Muscle layer of duodenum (tissue), 2 donors: ENCODE measurements at regions not wholly inside any gene's neighbourhood (a gene's known extent, or its start where the extent isn't known, plus 50 kb on each side); places are given as distances from the start of the nearest gene placed in this dataset.

Source experiments
- H3K27ac ChIP-seq: one replicate; pipeline ENCODE4 v1.7.0; 2013; ENCODE audit warnings: mild to moderate bottlenecking, low read length
- H3K27me3 ChIP-seq: one replicate; pipeline ENCODE4 v1.7.0; 2013; ENCODE audit warnings: low read depth, mild to moderate bottlenecking, control low read depth, low read length
- H3K36me3 ChIP-seq, 2 donors: one replicate each; pipeline ENCODE4 v1.7.0; 2013; ENCODE audit warnings: low read length in 2 of 2, control low read depth in 1 of 2, mild to moderate bottlenecking in 1 of 2; ENCODE audit not compliant: insufficient read depth in 2 of 2, control insufficient read depth in 1 of 2
- H3K4me1 ChIP-seq, 2 donors: one replicate each; pipeline ENCODE4 v1.7.0; 2013; ENCODE audit warnings: low read length in 2 of 2, mild to moderate bottlenecking in 2 of 2, control low read depth in 1 of 2, moderate library complexity in 1 of 2; ENCODE audit not compliant: insufficient read depth in 2 of 2, control insufficient read depth in 1 of 2
- H3K4me3 ChIP-seq, 2 donors: one replicate each; pipeline ENCODE4 v1.7.0; 2013; ENCODE audit warnings: low read length in 2 of 2, low read depth in 1 of 2, mild to moderate bottlenecking in 1 of 2
- H3K9me3 ChIP-seq, 2 donors: one replicate each; pipeline ENCODE4 v1.7.0; 2013; ENCODE audit warnings: low read length in 2 of 2, control low read depth in 1 of 2, mild to moderate bottlenecking in 1 of 2; ENCODE audit not compliant: control insufficient read depth in 1 of 2
- donor health status: healthy.

DNA sequence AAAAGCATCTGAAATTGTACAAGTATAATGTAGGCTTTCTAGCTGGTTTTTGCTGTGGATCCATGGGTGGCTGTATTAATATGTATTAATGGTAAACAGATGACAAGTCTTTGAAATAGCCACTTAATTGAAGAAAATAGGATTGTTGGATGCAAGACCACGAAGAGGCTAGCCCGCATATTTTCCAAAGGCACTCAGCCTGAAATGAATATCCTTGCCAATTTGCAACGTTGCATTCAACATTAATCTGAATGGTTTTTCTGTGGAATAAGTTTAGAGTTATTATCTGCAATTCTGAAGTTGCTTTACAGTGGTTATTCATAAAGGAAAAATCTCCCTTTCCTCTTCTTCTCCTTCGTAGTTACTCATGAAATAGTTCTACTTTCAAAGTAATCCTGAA is 86.2 kb upstream of the SPATS2L start:
- Histone ChIP-seq H3K4me3 (no peak overlapping the region), H3K27me3 (no peaks in the 10 kb centered on the region), H3K36me3 (no peaks in the 10 kb centered on the region), H3K4me1 (peaks cover 0 to 6% of the 10 kb centered on the region in 2 donors), H3K9me3 (no peaks in the 10 kb centered on the region), H3K27ac (no peak overlapping the region)

GRCh38 chr2:200221055-200221955 is 85.2 kb upstream of the SPATS2L start:
- Histone ChIP-seq H3K36me3 (no peaks in the 10 kb centered on the region), H3K4me3 (no peak overlapping the region)

GRCh38 chr2:200222791-200223190 is 83.7 kb upstream of the SPATS2L start:
- Histone ChIP-seq H3K4me1 (peaks cover 0 to 16% of the 10 kb centered on the region in 2 donors), H3K9me3 (no peaks in the 10 kb centered on the region), H3K4me3 (no peak overlapping the region), H3K27me3 (no peaks in the 10 kb centered on the region), H3K27ac (no peak overlapping the region), H3K36me3 (no peaks in the 10 kb centered on the region)

More at GRCh38 chr2:200221055-200221955, 85.2 kb upstream of the SPATS2L start:
- no peak overlapping the region for H3K27ac ChIP-seq
- H3K4me1 ChIP-seq: peaks cover 0 to 7% of the 10 kb centered on the region in 2 donors
- H3K9me3 ChIP-seq: no peaks in the 10 kb centered on the region
- no peaks in the 10 kb centered on the region for H3K27me3 ChIP-seq

GRCh38 chr2:200223205-200223784 is 83.2 kb upstream of the SPATS2L start:
- no peak overlapping the region for H3K4me3 ChIP-seq
- H3K36me3 ChIP-seq: no peaks in the 10 kb centered on the region
- peaks cover 0 to 16% of the 10 kb centered on the region in 2 donors for H3K4me1 ChIP-seq
- H3K9me3 ChIP-seq: no peaks in the 10 kb centered on the region
- H3K27me3 ChIP-seq: no peaks in the 10 kb centered on the region
- no peak overlapping the region for H3K27ac ChIP-seq

DNA sequence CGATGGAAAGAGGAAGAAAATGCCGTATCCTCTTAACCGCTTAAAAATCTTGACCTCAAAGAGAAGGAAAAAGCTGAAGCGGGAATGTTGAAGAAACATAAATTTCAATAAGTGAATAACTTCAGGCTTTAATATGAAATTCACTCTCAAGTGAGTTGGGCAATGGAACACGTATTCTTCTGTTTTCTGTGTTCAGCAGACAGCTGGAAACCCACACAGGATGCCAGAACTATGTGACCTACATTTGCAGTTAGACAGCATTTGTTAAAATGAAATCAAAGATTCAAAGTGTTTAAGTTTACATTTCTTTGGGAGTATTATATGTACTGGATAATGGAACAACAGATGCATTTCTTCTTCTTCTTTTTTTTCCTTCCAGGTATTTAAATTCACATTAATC is 80.5 kb upstream of the SPATS2L start:
- Histone ChIP-seq H3K27ac (no peak overlapping the region), H3K9me3 (no peaks in the 10 kb centered on the region), H3K4me3 (no peak overlapping the region), H3K27me3 (no peaks in the 10 kb centered on the region), H3K4me1 (peaks cover 0 to 10% of the 10 kb centered on the region in 2 donors), H3K36me3 (no peaks in the 10 kb centered on the region)

DNA sequence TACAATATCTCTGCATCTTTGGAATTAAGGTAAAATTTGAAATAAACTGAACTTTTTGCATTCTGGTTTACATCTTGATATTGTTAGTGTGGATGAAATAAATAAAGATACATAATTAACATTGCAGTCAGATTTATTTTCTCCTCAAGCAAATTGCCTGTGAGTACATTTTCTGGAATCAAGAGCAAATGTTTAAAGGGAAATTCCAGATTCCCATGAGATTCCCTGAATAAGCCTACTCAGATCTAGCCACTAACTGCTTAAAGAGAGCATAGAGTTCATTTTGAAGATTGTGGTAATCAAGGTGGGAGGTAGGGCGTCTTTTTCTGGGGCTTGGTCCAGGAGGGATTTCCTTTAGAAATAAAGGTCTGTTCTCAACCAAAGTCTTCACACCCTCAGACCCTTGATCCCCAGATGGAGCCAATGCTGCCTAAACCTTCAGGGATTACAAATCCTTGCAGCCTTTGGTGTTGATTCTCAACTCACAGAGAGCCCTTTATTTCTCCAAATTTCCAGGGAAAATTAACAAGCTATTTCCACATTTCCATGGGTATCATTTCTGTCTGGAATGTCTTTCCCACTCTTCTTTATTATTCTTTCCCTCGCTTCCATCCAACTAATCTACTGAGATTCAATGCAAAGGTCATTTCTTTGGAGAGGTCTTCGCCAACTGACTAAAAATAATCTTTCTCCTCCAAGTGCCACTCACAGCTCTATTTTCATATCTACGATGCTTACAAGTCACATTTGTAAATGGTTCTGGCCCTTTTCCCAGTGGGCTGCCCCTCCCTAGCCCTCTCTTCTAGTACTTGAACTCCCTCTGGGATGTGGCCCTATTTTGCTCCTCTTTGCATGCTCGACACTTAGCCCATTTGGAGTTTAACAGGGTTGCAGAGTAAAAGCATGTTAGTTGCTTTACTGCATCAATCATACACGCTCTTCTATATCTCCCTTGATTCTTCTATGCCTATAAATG is 79.8 kb upstream of the SPATS2L start:
- Histone ChIP-seq H3K36me3 (no peaks in the 10 kb centered on the region), H3K9me3 (no peaks in the 10 kb centered on the region), H3K4me3 (no peak overlapping the region), H3K27me3 (no peaks in the 10 kb centered on the region), H3K4me1 (peaks cover 0 to 10% of the 10 kb centered on the region in 2 donors), H3K27ac (no peak overlapping the region)

GRCh38 chr2:200230716-200231115 is 75.8 kb upstream of the SPATS2L start:
- no peak overlapping the region for H3K4me3 ChIP-seq
- H3K27ac ChIP-seq: no peak overlapping the region
- H3K9me3 ChIP-seq: no peaks in the 10 kb centered on the region
- no peaks in the 10 kb centered on the region for H3K27me3 ChIP-seq
- H3K36me3 ChIP-seq: no peaks in the 10 kb centered on the region
- H3K4me1 ChIP-seq: peaks cover 0 to 10% of the 10 kb centered on the region in 2 donors

GRCh38 chr2:200235533-200235932 is 71.0 kb upstream of the SPATS2L start:
- no peaks in the 10 kb centered on the region for H3K36me3 ChIP-seq
- no peak overlapping the region for H3K4me3 ChIP-seq
- no peak overlapping the region for H3K27ac ChIP-seq
- no peaks in the 10 kb centered on the region for H3K9me3 ChIP-seq
- no peaks in the 10 kb centered on the region for H3K27me3 ChIP-seq
- no peaks in the 10 kb centered on the region for H3K4me1 ChIP-seq

- Histone ChIP-seq H3K4me1 (no peaks in the 10 kb centered on the region), H3K9me3 (no peaks in the 10 kb centered on the region), H3K27ac (no peak overlapping the region), H3K27me3 (no peaks in the 10 kb centered on the region), H3K4me3 (no peak overlapping the region), H3K36me3 (no peaks in the 10 kb centered on the region)
Observed at GRCh38 chr2:200239216-200239615, 67.3 kb upstream of the SPATS2L start.

GRCh38 chr2:200242570-200242969 is 63.9 kb upstream of the SPATS2L start:
- Histone ChIP-seq H3K4me3 (no peak overlapping the region), H3K36me3 (no peaks in the 10 kb centered on the region), H3K9me3 (no peaks in the 10 kb centered on the region), H3K27me3 (no peaks in the 10 kb centered on the region), H3K27ac (no peak overlapping the region), H3K4me1 (no peaks in the 10 kb centered on the region)

- H3K4me1 ChIP-seq: no peaks in the 10 kb centered on the region
- no peak overlapping the region for H3K27ac ChIP-seq
- no peaks in the 10 kb centered on the region for H3K36me3 ChIP-seq
- H3K27me3 ChIP-seq: no peaks in the 10 kb centered on the region
- no peak overlapping the region for H3K4me3 ChIP-seq
- H3K9me3 ChIP-seq: no peaks in the 10 kb centered on the region
Observed at GRCh38 chr2:200243441-200243840, 63.1 kb upstream of the SPATS2L start.
